Ishikawa (cell line): ENCODE measurements at regions not wholly inside any gene's neighbourhood (a gene's known extent, or its start where the extent isn't known, plus 50 kb on each side); places are given as distances from the start of the nearest gene placed in this dataset.

ENCODE experiments used
- RAD21 ChIP-seq: IDR thresholded peaks from 2 replicates; pipeline ENCODE4 v1.6.1; 2012; ENCODE audit warnings: low read depth
- YY1 ChIP-seq: IDR thresholded peaks from 2 replicates; pipeline ENCODE4 v1.6.1; 2012; ENCODE audit warnings: low read depth
- TF ChIP-seq, protein P1 (sequence below): IDR thresholded peaks from 2 replicates; pipeline ENCODE4 v1.6.1; 2012
- TF ChIP-seq, protein P2 (sequence below): IDR thresholded peaks from 2 replicates; pipeline ENCODE4 v1.6.1; 2012; ENCODE audit warnings: low read depth, mild to moderate bottlenecking

DNA sequence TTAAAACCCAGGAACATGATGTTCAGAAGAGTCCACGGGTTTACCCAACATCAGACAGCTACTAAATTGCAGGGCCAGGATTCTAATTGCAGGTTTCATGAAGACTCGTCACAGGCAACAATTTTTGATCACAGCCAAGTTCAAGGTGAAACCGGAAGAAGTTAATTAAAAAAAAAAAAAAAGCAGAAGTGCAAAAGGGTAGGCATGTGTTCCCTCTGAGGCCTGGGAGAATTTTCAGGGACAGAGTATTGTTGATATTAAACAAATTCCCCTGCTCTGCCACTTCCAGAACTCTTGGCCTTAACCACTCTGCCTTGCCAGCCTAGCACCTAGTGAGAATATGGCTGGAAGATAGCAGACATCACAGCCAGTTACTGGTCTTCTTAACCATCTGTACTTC, 99.4 kb upstream of the TRIB2 start:
- no peak for TF ChIP-seq YY1
- TF ChIP-seq, protein P1, sequence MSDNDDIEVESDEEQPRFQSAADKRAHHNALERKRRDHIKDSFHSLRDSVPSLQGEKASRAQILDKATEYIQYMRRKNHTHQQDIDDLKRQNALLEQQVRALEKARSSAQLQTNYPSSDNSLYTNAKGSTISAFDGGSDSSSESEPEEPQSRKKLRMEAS = no peak
- TF ChIP-seq, protein P2, sequence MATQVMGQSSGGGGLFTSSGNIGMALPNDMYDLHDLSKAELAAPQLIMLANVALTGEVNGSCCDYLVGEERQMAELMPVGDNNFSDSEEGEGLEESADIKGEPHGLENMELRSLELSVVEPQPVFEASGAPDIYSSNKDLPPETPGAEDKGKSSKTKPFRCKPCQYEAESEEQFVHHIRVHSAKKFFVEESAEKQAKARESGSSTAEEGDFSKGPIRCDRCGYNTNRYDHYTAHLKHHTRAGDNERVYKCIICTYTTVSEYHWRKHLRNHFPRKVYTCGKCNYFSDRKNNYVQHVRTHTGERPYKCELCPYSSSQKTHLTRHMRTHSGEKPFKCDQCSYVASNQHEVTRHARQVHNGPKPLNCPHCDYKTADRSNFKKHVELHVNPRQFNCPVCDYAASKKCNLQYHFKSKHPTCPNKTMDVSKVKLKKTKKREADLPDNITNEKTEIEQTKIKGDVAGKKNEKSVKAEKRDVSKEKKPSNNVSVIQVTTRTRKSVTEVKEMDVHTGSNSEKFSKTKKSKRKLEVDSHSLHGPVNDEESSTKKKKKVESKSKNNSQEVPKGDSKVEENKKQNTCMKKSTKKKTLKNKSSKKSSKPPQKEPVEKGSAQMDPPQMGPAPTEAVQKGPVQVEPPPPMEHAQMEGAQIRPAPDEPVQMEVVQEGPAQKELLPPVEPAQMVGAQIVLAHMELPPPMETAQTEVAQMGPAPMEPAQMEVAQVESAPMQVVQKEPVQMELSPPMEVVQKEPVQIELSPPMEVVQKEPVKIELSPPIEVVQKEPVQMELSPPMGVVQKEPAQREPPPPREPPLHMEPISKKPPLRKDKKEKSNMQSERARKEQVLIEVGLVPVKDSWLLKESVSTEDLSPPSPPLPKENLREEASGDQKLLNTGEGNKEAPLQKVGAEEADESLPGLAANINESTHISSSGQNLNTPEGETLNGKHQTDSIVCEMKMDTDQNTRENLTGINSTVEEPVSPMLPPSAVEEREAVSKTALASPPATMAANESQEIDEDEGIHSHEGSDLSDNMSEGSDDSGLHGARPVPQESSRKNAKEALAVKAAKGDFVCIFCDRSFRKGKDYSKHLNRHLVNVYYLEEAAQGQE = no peak
- TF ChIP-seq RAD21 = no peak
